ENCODE measurements at regions not wholly inside any gene's neighbourhood (a gene's known extent, or its start where the extent isn't known, plus 50 kb on each side); places are given as distances from the start of the nearest gene placed in this dataset.

DNA sequence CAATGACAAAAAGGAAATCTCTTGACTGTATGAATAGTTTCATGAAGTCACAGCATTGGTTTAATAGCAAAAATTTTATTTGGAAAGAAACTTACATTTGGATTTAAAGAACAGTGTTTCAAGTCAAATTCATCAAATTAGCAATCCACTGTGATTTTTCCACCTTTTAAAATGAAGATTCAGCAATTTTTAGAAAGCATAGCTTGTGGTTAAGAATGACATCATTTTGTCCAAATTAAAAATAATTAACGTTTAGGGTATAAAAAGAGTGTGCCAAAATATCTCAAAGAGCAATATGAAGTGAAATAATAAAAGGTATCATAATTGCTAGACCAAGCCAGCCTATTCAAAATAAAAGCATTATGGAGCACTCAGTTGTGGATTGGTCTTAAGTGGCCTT, 114.6 kb downstream of the PAX1 start:
- Histone ChIP-seq H3K27ac (no peak overlapping the region), H3K27me3 (no peaks in the 10 kb centered on the region), H3K4me1 (replicated peaks in 1 of 2) (no peaks in the 10 kb centered on the region), H3K36me3 (replicated peaks in 1 of 2) (no peaks in the 10 kb centered on the region), H3K4me3 (no peak overlapping the region), H3K9me3 (replicated peaks in 1 of 3) (no peaks in the 10 kb centered on the region)
- 39 to 63% (median 53%) methylated on average over 1 of the region's 1 CpG for whole genome bisulfite sequencing, 4 donors
- no peak for DNase-seq
- intact Hi-C loops (cut with DNase I) = no loop called here
- no peak for TF ChIP-seq POLR2A (IDR thresholded peaks at IDR 0.05)
- TF ChIP-seq, protein P1, sequence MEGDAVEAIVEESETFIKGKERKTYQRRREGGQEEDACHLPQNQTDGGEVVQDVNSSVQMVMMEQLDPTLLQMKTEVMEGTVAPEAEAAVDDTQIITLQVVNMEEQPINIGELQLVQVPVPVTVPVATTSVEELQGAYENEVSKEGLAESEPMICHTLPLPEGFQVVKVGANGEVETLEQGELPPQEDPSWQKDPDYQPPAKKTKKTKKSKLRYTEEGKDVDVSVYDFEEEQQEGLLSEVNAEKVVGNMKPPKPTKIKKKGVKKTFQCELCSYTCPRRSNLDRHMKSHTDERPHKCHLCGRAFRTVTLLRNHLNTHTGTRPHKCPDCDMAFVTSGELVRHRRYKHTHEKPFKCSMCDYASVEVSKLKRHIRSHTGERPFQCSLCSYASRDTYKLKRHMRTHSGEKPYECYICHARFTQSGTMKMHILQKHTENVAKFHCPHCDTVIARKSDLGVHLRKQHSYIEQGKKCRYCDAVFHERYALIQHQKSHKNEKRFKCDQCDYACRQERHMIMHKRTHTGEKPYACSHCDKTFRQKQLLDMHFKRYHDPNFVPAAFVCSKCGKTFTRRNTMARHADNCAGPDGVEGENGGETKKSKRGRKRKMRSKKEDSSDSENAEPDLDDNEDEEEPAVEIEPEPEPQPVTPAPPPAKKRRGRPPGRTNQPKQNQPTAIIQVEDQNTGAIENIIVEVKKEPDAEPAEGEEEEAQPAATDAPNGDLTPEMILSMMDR (IDR thresholded peaks at IDR 0.05) = no peak

DNA sequence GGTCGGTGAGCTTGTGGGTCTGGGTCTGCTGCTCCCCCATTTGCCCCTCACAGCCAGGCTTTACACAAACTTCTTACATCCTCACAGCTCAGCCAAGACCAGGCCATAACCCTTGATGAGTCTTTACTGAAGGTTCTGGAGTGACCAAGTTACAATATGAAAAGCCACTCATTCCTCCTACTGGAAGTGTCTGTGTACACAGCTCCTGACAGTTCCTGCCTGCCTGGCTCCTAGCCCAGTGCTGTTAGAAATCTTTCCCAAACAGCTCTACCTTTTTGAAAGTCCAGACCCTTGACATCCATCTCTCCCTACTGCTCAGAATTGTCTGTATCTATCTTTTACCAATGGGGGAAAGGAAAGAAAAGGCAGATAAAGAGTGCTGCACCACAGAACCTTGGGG, 106.9 kb downstream of the PAX1 start:
- intact Hi-C loops (cut with DNase I) = no loop called here
- WGBS, 4 donors = 65 to 67% (median 67%) methylated on average over 1 of the region's 1 CpG; no CpG with 5 or more reads in 1 of the 4 donors
- TF ChIP-seq, protein P1 (IDR thresholded peaks at IDR 0.05) = no peak
- no peak for TF ChIP-seq POLR2A (IDR thresholded peaks at IDR 0.05)
- Histone ChIP-seq H3K4me1 (replicated peaks in 1 of 2) (no peaks in the 10 kb centered on the region), H3K9me3 (replicated peaks in 1 of 3) (no peaks in the 10 kb centered on the region), H3K36me3 (replicated peaks in 1 of 2) (no peaks in the 10 kb centered on the region), H3K4me3 (no peak overlapping the region), H3K27ac (no peak overlapping the region), H3K27me3 (no peaks in the 10 kb centered on the region)
- DNase-seq = no peak

DNA sequence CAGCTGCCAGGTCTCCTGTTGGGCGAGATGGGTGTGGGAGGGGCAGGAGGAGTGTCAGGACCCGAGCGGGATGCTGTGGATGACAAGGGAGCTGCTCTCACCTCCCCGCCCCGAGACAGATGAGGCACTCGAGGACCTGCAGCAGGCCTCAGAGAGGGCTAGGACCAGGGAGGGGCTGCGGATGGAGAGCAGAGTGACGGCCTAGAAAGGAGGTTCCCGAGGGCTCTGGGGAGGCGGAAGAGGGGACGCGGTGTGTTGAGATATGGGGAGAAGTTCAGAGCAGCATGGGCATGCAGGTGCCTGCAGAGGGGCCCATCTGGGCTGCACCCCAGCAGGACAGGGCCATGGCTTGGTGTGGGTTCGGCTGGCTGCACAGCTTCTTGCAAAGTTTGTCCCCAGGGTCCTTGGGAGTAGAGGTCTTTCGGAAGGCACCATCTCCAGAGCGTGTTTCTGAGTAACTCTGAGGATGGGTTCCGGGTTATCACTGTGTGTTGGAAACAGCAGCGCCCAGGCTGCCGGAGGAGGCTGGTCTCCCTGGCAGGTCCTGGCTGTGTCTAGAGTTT, 104.6 kb downstream of the PAX1 start:
- TF ChIP-seq, protein P1 (IDR thresholded peaks at IDR 0.05) = no peak
- no peak for TF ChIP-seq POLR2A (IDR thresholded peaks at IDR 0.05)
- Histone ChIP-seq H3K4me1 (replicated peaks in 1 of 2) (no peaks in the 10 kb centered on the region), H3K27ac (no peak overlapping the region), H3K36me3 (replicated peaks in 1 of 2) (no peaks in the 10 kb centered on the region), H3K4me3 (no peak overlapping the region), H3K9me3 (replicated peaks in 1 of 3) (no peaks in the 10 kb centered on the region), H3K27me3 (no peaks in the 10 kb centered on the region)
- DNase-seq = no peak
- WGBS, 4 donors = 84 to 91% (median 87%) methylated on average over 12 to 18 of the region's 18 CpGs
- intact Hi-C loops (cut with DNase I) = loop anchor here in 1 of 2 donors (5.0 kb wide), 1 partner anchor 292 kb away; no protein-coding TSS in a partner anchor

DNA sequence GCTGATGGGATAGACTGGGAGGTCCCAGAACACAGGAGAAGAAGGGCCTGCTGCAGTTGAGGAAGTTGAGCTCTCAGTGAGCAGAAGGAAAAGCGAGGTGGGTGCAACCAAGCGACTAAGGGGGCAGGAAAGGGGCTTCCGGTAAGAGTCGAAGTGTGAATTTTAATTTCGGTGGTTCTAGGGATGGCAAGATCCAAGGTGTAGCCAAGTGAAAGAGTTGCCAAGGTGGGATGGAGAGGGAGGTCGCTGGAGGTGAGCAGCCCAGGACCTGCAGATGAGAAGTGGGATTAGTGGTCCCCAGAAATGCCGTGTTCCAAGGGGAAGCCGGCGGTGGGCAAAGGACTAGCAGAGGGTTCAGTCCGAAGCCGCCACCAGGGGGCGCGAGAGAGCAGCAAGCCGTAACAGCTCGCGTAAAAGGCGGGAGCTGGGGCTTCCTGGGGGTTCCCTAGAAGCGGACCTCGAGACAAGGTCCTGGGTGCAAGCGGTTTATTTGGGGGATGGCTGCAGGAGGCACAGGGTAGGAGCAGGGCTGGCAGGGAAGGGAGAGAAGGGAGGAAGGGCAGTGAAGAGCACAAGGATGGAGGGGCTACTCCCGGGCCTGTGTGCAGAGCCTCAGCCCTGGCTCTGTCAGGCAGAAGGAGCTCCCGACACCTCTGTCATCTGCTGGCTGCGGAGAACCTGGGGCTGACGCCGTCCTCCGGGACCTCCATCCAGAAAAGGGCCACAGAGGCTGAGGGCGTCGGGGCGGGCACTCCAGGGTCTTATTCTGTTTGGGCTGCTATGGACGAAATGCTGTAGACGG, 103.6 kb downstream of the PAX1 start:
- 36 to 46% (median 41%) methylated on average over 27 to 31 of the region's 31 CpGs for WGBS, 4 donors
- H3K4me1 ChIP-seq (replicated peaks in 1 of 2) = no peaks in the 10 kb centered on the region
- no peaks in the 10 kb centered on the region for H3K9me3 ChIP-seq (replicated peaks in 1 of 3)
- intact Hi-C loops (cut with DNase I) = loop anchor here in 1 of 2 donors (5.0 kb wide), 1 partner anchor 293 kb away; no protein-coding TSS in a partner anchor
- H3K4me3 ChIP-seq = no peak overlapping the region
- DNase-seq = peak in 6 of 7 donors; percentile 44 to 66 (median 54)
- H3K36me3 ChIP-seq (replicated peaks in 1 of 2) = no peaks in the 10 kb centered on the region
- TF ChIP-seq POLR2A (IDR thresholded peaks at IDR 0.05) = no peak
- TF ChIP-seq, protein P1 (IDR thresholded peaks at IDR 0.05) = peak; percentile 24 to 81 (median 64)
- H3K27me3 ChIP-seq = no peaks in the 10 kb centered on the region
- no peak overlapping the region for H3K27ac ChIP-seq
